DND-41 (cell line): ENCODE measurements at regions not wholly inside any gene's neighbourhood (a gene's known extent, or its start where the extent isn't known, plus 50 kb on each side); places are given as distances from the start of the nearest gene placed in this dataset.
"Not testable (repeated sequence)": the region's sequence is repeated elsewhere in the genome, so short reads cannot be mapped to it uniquely, and the experiment has no call there.

Experiments used
- ATAC-seq: fragments of 200-7000 bp; cut with Tn5 transposase; 3 replicates; pipeline ENCODE4 v1.9.1; 2021; ENCODE audit warnings: low read depth; ENCODE audit not compliant: insufficient read depth
- DNase-seq: peaks from one replicate; pipeline ENCODE4 v3.0.0-alpha.2; 2020
- H2AFZ ChIP-seq: 2 replicates; pipeline ENCODE4 v1.6.0; 2012; ENCODE audit warnings: low read depth, low read length
- H3K27ac ChIP-seq: 2 replicates; pipeline ENCODE4 v1.5.1; 2012; ENCODE audit warnings: low read length, inconsistent platforms
- H3K27me3 ChIP-seq: fragments of 200-600 bp; sonication (generic); 2 replicates; pipeline ENCODE4 v1.6.0; 2012; ENCODE audit warnings: low read length, mild to moderate bottlenecking, inconsistent platforms; ENCODE audit not compliant: insufficient read depth, poor library complexity
- H3K36me3 ChIP-seq: 2 replicates; pipeline ENCODE4 v1.5.1; 2012; ENCODE audit warnings: low read length, inconsistent platforms; ENCODE audit not compliant: insufficient read depth
- H3K4me1 ChIP-seq: 2 replicates; pipeline ENCODE4 v1.5.1; 2012; ENCODE audit warnings: mild to moderate bottlenecking, low read length; ENCODE audit not compliant: insufficient read depth
- H3K4me2 ChIP-seq: 2 replicates; pipeline ENCODE4 v1.6.0; 2012; ENCODE audit warnings: mild to moderate bottlenecking, moderate library complexity, low read length, inconsistent platforms; ENCODE audit not compliant: insufficient read depth
- H3K4me3 ChIP-seq, 2 experiments: fragments of 200-600 bp in 1 of 2; shearing (Covaris generic) in 1 of 2; 2 replicates each; pipeline ENCODE4 v1.5.1; 2012 to 2016; ENCODE audit warnings: inconsistent platforms in 2 of 2, low read length in 2 of 2, mild to moderate bottlenecking in 2 of 2, low read depth in 1 of 2, moderate library complexity in 1 of 2
- H3K79me2 ChIP-seq: 2 replicates; pipeline ENCODE4 v1.6.0; 2012; ENCODE audit warnings: low read length, inconsistent platforms; ENCODE audit not compliant: insufficient read depth
- H3K9ac ChIP-seq: 2 replicates; pipeline ENCODE4 v1.6.0; 2012; ENCODE audit warnings: low read depth, mild to moderate bottlenecking, inconsistent platforms, low read length, moderate library complexity
- H3K9me3 ChIP-seq: 2 replicates; pipeline ENCODE4 v1.5.1; 2012; ENCODE audit warnings: low read length, moderate library complexity, mild to moderate bottlenecking, inconsistent platforms; ENCODE audit not compliant: insufficient read depth, severe bottlenecking
- H4K20me1 ChIP-seq: 2 replicates; pipeline ENCODE4 v1.6.0; 2012; ENCODE audit warnings: low read length; ENCODE audit not compliant: insufficient read depth
- EZH2 ChIP-seq: IDR thresholded peaks from 3 replicates; pipeline ENCODE4 v1.6.1; 2012; ENCODE audit warnings: borderline replicate concordance, low read depth, mild to moderate bottlenecking, moderate library complexity, low read length, inconsistent platforms; ENCODE audit not compliant: severe bottlenecking
- TF ChIP-seq, protein P1 (sequence below): IDR thresholded peaks from 2 replicates; pipeline ENCODE4 v1.5.1; 2012; ENCODE audit warnings: borderline replicate concordance, low read length, moderate library complexity, mild to moderate bottlenecking; ENCODE audit not compliant: poor library complexity, severe bottlenecking; ENCODE audit errors: extremely low read depth

DNA sequence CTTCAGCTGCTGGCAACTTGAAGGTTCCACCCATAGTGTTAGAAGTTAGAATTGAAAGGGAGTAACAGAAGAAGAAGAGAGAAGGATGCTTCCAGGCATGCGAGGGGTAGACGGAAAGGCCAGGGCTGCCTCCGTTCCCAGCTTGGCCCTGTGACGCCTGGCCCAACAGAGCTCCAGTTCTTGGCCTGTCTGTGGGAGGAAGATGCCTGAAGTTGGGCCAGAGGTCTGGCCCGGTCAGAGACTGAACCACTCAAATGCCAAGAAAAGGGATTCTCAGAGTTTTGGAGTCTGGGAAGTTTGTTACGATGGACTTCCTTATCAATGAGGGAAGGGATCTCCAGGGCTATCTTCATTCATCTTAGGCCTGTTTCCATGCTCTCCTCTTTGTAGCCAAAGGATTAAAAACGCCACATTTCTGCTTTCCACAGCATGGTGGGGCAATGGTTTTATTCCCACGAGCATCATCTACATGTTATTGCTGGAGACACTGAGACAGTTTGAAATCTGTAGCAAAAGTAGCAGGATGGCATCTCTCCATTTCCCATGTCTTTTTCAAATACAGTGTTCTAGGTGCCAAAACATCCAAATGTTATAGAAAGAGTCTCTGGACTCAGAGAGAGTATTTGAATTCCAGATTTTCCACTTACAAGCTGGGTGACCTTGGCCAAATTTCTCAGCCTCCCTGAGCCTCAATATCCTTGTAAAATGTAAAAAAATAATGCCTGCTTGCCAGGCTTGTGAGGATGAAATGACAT lies 65.4 kb upstream of the ANKRD55 start:
- H3K79me2 ChIP-seq = no peaks in the 10 kb centered on the region
- ATAC-seq (no peak), DNase-seq (no peak)
- H3K4me1 ChIP-seq = no peaks in the 10 kb centered on the region
- TF ChIP-seq, protein P1, sequence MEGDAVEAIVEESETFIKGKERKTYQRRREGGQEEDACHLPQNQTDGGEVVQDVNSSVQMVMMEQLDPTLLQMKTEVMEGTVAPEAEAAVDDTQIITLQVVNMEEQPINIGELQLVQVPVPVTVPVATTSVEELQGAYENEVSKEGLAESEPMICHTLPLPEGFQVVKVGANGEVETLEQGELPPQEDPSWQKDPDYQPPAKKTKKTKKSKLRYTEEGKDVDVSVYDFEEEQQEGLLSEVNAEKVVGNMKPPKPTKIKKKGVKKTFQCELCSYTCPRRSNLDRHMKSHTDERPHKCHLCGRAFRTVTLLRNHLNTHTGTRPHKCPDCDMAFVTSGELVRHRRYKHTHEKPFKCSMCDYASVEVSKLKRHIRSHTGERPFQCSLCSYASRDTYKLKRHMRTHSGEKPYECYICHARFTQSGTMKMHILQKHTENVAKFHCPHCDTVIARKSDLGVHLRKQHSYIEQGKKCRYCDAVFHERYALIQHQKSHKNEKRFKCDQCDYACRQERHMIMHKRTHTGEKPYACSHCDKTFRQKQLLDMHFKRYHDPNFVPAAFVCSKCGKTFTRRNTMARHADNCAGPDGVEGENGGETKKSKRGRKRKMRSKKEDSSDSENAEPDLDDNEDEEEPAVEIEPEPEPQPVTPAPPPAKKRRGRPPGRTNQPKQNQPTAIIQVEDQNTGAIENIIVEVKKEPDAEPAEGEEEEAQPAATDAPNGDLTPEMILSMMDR = no peak
- no peak for TF ChIP-seq EZH2
- H3K4me2 ChIP-seq = no peak overlapping the region
- no peak overlapping the region for H3K9ac ChIP-seq
- H4K20me1 ChIP-seq = no peaks in the 10 kb centered on the region
- H3K4me3 ChIP-seq = no peak overlapping the region
- H3K36me3 ChIP-seq = no peaks in the 10 kb centered on the region
- no peaks in the 10 kb centered on the region for H3K27me3 ChIP-seq
- H2AFZ ChIP-seq = no peak overlapping the region
- no peak overlapping the region for H3K27ac ChIP-seq
- no peaks in the 10 kb centered on the region for H3K9me3 ChIP-seq

DNA sequence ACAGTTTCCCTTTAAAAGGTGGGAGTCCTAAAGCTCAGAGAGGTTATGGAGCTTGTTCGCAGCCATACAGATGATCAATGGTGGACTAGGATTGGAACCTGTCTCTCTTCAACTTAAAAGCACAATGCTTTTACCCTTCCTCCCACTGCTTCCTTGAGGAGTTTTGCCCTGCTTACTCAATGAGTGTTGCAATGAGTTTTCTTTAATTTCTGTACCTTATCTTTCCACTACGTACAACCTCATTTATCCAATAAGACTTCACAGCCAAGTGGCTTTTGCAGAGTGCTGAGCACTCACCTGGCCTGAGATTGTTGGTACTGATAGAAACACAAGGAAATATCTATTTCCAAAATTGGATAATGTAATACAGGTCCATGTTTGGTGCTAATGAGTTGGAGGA lies 64.7 kb upstream of the ANKRD55 start:
- Histone ChIP-seq H3K9ac (no peak overlapping the region), H3K27me3 (no peaks in the 10 kb centered on the region), H3K4me2 (no peak overlapping the region), H2AFZ (no peak overlapping the region), H3K79me2 (no peaks in the 10 kb centered on the region), H3K4me1 (no peaks in the 10 kb centered on the region), H3K27ac (no peak overlapping the region), H3K36me3 (no peaks in the 10 kb centered on the region), H3K4me3 (no peak overlapping the region), H3K9me3 (no peaks in the 10 kb centered on the region), H4K20me1 (no peaks in the 10 kb centered on the region)
- DNase-seq (no peak), ATAC-seq (no peak)
- TF ChIP-seq EZH2 = no peak
- TF ChIP-seq, protein P1 = no peak

GRCh38 chr5:56295311-56295710 lies 62.2 kb upstream of the ANKRD55 start:
- not testable (repeated sequence) for H3K79me2 ChIP-seq, H3K36me3 ChIP-seq, H2AFZ ChIP-seq, DNase-seq, H3K27ac ChIP-seq, ATAC-seq, H3K4me1 ChIP-seq, H3K4me3 ChIP-seq, H3K4me2 ChIP-seq, H3K9me3 ChIP-seq, H4K20me1 ChIP-seq, H3K9ac ChIP-seq, H3K27me3 ChIP-seq

GRCh38 chr5:56294354-56294753 lies 61.2 kb upstream of the ANKRD55 start:
- H3K4me2 ChIP-seq = no peak overlapping the region
- H3K4me1 ChIP-seq = no peaks in the 10 kb centered on the region
- ATAC-seq (no peak), DNase-seq (no peak)
- no peak overlapping the region for H3K4me3 ChIP-seq
- H3K27me3 ChIP-seq = no peaks in the 10 kb centered on the region
- H3K36me3 ChIP-seq = no peaks in the 10 kb centered on the region
- TF ChIP-seq EZH2 = no peak
- TF ChIP-seq, protein P1 = no peak
- no peaks in the 10 kb centered on the region for H3K79me2 ChIP-seq
- H3K27ac ChIP-seq = no peak overlapping the region
- H3K9ac ChIP-seq = no peak overlapping the region
- H3K9me3 ChIP-seq = no peaks in the 10 kb centered on the region
- H2AFZ ChIP-seq = no peak overlapping the region
- H4K20me1 ChIP-seq = no peaks in the 10 kb centered on the region

DNA sequence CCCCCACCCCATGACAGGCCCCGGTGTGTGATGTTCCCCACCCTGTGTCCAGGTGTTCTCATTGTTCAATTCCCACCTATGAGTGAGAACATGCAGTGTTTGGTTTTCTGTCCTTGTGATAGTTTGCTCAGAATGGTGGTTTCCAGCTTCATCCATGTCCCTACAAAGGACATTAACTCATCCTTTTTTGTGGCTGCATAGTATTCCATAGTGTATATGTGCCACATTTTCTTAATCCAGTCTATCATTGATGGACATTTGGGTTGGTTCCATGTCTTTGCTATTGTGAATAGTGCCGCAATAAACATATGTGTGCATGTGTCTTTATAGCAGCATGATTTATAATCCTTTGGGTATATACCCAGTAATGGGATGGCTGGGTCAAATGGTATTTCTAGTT lies 59.7 kb upstream of the ANKRD55 start:
- H3K27ac ChIP-seq, ATAC-seq, H3K4me1 ChIP-seq, H2AFZ ChIP-seq, H4K20me1 ChIP-seq, H3K4me2 ChIP-seq, H3K9me3 ChIP-seq, H3K36me3 ChIP-seq, H3K9ac ChIP-seq, H3K27me3 ChIP-seq, H3K4me3 ChIP-seq, H3K79me2 ChIP-seq, DNase-seq: not testable (repeated sequence)
